ENCODE measurements at regions not wholly inside any gene's neighbourhood (a gene's known extent, or its start where the extent isn't known, plus 50 kb on each side); places are given as distances from the start of the nearest gene placed in this dataset.

- H3K27me3 Mint-ChIP-seq: no peaks in the 10 kb centered on the region
- H3K36me3 Mint-ChIP-seq (ENCODE audit: insufficient read depth): no peaks in the 10 kb centered on the region
- H3K27ac Mint-ChIP-seq: no peak overlapping the region
- no peaks in the 10 kb centered on the region for H3K4me1 Mint-ChIP-seq (ENCODE audit: low read depth)
- peaks cover 57% of the 10 kb centered on the region for H3K9me3 Mint-ChIP-seq (ENCODE audit: low read depth)
- H3K4me3 Mint-ChIP-seq (ENCODE audit: low read depth): no peak overlapping the region
- DNase-seq (ENCODE audit: low spot score, unreplicated experiment): no peak
- TF ChIP-seq CTCF (IDR thresholded peaks at IDR 0.05; ENCODE audit: unreplicated experiment): no peak
Observed at GRCh38 chr14:106215229-106215628, 688.8 kb downstream of the TMEM121 start.

GRCh38 chr14:106216679-106217078, 690.3 kb downstream of the TMEM121 start:
- Mint-ChIP-seq H3K4me1 (ENCODE audit: low read depth) (no peaks in the 10 kb centered on the region), H3K27ac (no peak overlapping the region), H3K27me3 (no peaks in the 10 kb centered on the region), H3K9me3 (ENCODE audit: low read depth) (peaks cover 58% of the 10 kb centered on the region), H3K36me3 (ENCODE audit: insufficient read depth) (peaks cover 1% of the 10 kb centered on the region), H3K4me3 (ENCODE audit: low read depth) (no peak overlapping the region)
- no peak for DNase-seq (ENCODE audit: low spot score, unreplicated experiment)
- no peak for TF ChIP-seq CTCF (IDR thresholded peaks at IDR 0.05; ENCODE audit: unreplicated experiment)

- Mint-ChIP-seq H3K4me3 (ENCODE audit: low read depth) (no peak overlapping the region), H3K27ac (no peak overlapping the region), H3K36me3 (ENCODE audit: insufficient read depth) (peaks cover 1% of the 10 kb centered on the region), H3K27me3 (no peaks in the 10 kb centered on the region), H3K9me3 (ENCODE audit: low read depth) (peaks cover 60% of the 10 kb centered on the region), H3K4me1 (ENCODE audit: low read depth) (no peaks in the 10 kb centered on the region)
- DNase-seq (ENCODE audit: low spot score, unreplicated experiment): no peak
- TF ChIP-seq CTCF (IDR thresholded peaks at IDR 0.05; ENCODE audit: unreplicated experiment): no peak
Observed at GRCh38 chr14:106218174-106218573, 691.8 kb downstream of the TMEM121 start.

GRCh38 chr14:106222311-106222710, 695.9 kb downstream of the TMEM121 start:
- peaks cover 62% of the 10 kb centered on the region for H3K9me3 Mint-ChIP-seq (ENCODE audit: low read depth)
- DNase-seq (ENCODE audit: low spot score, unreplicated experiment): no peak
- H3K4me3 Mint-ChIP-seq (ENCODE audit: low read depth): no peak overlapping the region
- no peaks in the 10 kb centered on the region for H3K27me3 Mint-ChIP-seq
- H3K27ac Mint-ChIP-seq: no peak overlapping the region
- TF ChIP-seq CTCF (IDR thresholded peaks at IDR 0.05; ENCODE audit: unreplicated experiment): no peak
- no peaks in the 10 kb centered on the region for H3K4me1 Mint-ChIP-seq (ENCODE audit: low read depth)
- H3K36me3 Mint-ChIP-seq (ENCODE audit: insufficient read depth): peaks cover 3% of the 10 kb centered on the region

- no peak for TF ChIP-seq CTCF (IDR thresholded peaks at IDR 0.05; ENCODE audit: unreplicated experiment)
- H3K4me1 Mint-ChIP-seq (ENCODE audit: low read depth): no peaks in the 10 kb centered on the region
- H3K9me3 Mint-ChIP-seq (ENCODE audit: low read depth): peaks cover 59% of the 10 kb centered on the region
- H3K4me3 Mint-ChIP-seq (ENCODE audit: low read depth): no peak overlapping the region
- H3K27ac Mint-ChIP-seq: no peak overlapping the region
- no peaks in the 10 kb centered on the region for H3K27me3 Mint-ChIP-seq
- DNase-seq (ENCODE audit: low spot score, unreplicated experiment): no peak
- peaks cover 3% of the 10 kb centered on the region for H3K36me3 Mint-ChIP-seq (ENCODE audit: insufficient read depth)
Observed at GRCh38 chr14:106222731-106223130, 696.3 kb downstream of the TMEM121 start.

Measured in progenitor cell of endocrine pancreas (in vitro differentiated cells).